H9 (cell line): ENCODE measurements at regions not wholly inside any gene's neighbourhood (a gene's known extent, or its start where the extent isn't known, plus 50 kb on each side); places are given as distances from the start of the nearest gene placed in this dataset.

Experiments used
- DNase-seq: peaks from one replicate; pipeline ENCODE4 v3.0.0-alpha.2; 2017
- H2AFZ ChIP-seq: one replicate; pipeline ENCODE4 v1.6.1; 2013; ENCODE audit warnings: mild to moderate bottlenecking, low read length, control low read depth, moderate library complexity
- H2AK5ac ChIP-seq: 2 replicates; pipeline ENCODE4 v1.6.1; 2013; ENCODE audit warnings: low read length, control low read depth, mixed read lengths; ENCODE audit not compliant: insufficient read length
- H2BK120ac ChIP-seq: one replicate; pipeline ENCODE4 v1.6.1; 2013; ENCODE audit warnings: low read depth, mild to moderate bottlenecking, low read length, control low read depth, inconsistent platforms; ENCODE audit not compliant: poor library complexity, severe bottlenecking
- H2BK12ac ChIP-seq: 2 replicates; pipeline ENCODE4 v1.6.1; 2013; ENCODE audit warnings: low read length, control low read depth, mixed read lengths, low read depth; ENCODE audit not compliant: insufficient read length
- H2BK15ac ChIP-seq: 2 replicates; pipeline ENCODE4 v1.6.1; 2013; ENCODE audit warnings: low read depth, low read length, control low read depth
- H2BK20ac ChIP-seq: one replicate; pipeline ENCODE4 v1.6.1; 2013; ENCODE audit warnings: low read depth, mild to moderate bottlenecking, low read length, control low read depth, inconsistent platforms; ENCODE audit not compliant: poor library complexity, severe bottlenecking
- H2BK5ac ChIP-seq: 2 replicates; pipeline ENCODE4 v1.6.1; 2013; ENCODE audit warnings: low read length, control low read depth, mixed read lengths; ENCODE audit not compliant: insufficient read length
- H3K14ac ChIP-seq: 2 replicates; pipeline ENCODE4 v1.6.1; 2013; ENCODE audit warnings: low read length, control low read depth; ENCODE audit not compliant: insufficient read depth
- H3K18ac ChIP-seq: 2 replicates; pipeline ENCODE4 v1.6.1; 2013; ENCODE audit warnings: low read depth, mild to moderate bottlenecking, mixed read lengths, low read length, control low read depth; ENCODE audit not compliant: insufficient read length
- H3K23ac ChIP-seq: 2 replicates; pipeline ENCODE4 v1.6.1; 2013; ENCODE audit warnings: low read length, control low read depth, mixed read lengths, low read depth; ENCODE audit not compliant: insufficient read length
- H3K23me2 ChIP-seq: 2 replicates; pipeline ENCODE4 v1.6.1; 2013; ENCODE audit warnings: low read depth, mild to moderate bottlenecking, mixed read lengths, low read length, control low read depth; ENCODE audit not compliant: insufficient read length, poor library complexity, severe bottlenecking
- H3K27ac ChIP-seq: 2 replicates; pipeline ENCODE4 v1.5.1; 2013; ENCODE audit warnings: low read length, control low read depth, mixed read lengths, low read depth; ENCODE audit not compliant: insufficient read length
- H3K27me3 ChIP-seq: 2 replicates; pipeline ENCODE4 v1.6.1; 2013; ENCODE audit warnings: low read length, control low read depth, inconsistent platforms; ENCODE audit not compliant: insufficient read depth
- H3K4ac ChIP-seq: 2 replicates; pipeline ENCODE4 v1.6.1; 2013; ENCODE audit warnings: low read depth, mild to moderate bottlenecking, control low read depth, inconsistent platforms, low read length, moderate library complexity
- H3K4me1 ChIP-seq: 2 replicates; pipeline ENCODE4 v1.6.1; 2013; ENCODE audit warnings: low read length, control low read depth, inconsistent platforms; ENCODE audit not compliant: insufficient read depth
- H3K4me2 ChIP-seq: 2 replicates; pipeline ENCODE4 v1.6.1; 2013; ENCODE audit warnings: low read length, control low read depth, mixed read lengths; ENCODE audit not compliant: insufficient read length, insufficient read depth
- H3K56ac ChIP-seq: 2 replicates; pipeline ENCODE4 v1.6.1; 2013; ENCODE audit warnings: low read depth, mild to moderate bottlenecking, mixed read lengths, low read length, control low read depth; ENCODE audit not compliant: insufficient read length
- H3K79me1 ChIP-seq: 2 replicates; pipeline ENCODE4 v1.6.1; 2013; ENCODE audit warnings: low read depth, mild to moderate bottlenecking, moderate library complexity, low read length, control low read depth, inconsistent platforms; ENCODE audit not compliant: insufficient read depth, poor library complexity, severe bottlenecking
- H3K79me2 ChIP-seq: 2 replicates; pipeline ENCODE4 v1.6.1; 2013; ENCODE audit warnings: low read length, control low read depth, inconsistent platforms; ENCODE audit not compliant: insufficient read depth
- H3K9ac ChIP-seq: 2 replicates; pipeline ENCODE4 v1.6.1; 2013; ENCODE audit warnings: low read length, control low read depth, mixed read lengths; ENCODE audit not compliant: insufficient read length; ENCODE audit errors: extremely low read depth
- H3K9me3 ChIP-seq: one replicate; pipeline ENCODE4 v1.6.1; 2013; ENCODE audit warnings: low read depth, low read length, inconsistent platforms; ENCODE audit not compliant: control insufficient read depth
- H3T11ph ChIP-seq: one replicate; pipeline ENCODE4 v1.6.1; 2013; ENCODE audit warnings: mild to moderate bottlenecking, low read length, control low read depth, inconsistent platforms
- H4K20me1 ChIP-seq: one replicate; pipeline ENCODE4 v1.6.1; 2013; ENCODE audit not compliant: control insufficient read depth, insufficient read length, insufficient read depth
- H4K5ac ChIP-seq: 2 replicates; pipeline ENCODE4 v1.6.1; 2013; ENCODE audit warnings: low read depth, mild to moderate bottlenecking, mixed read lengths, low read length, control low read depth; ENCODE audit not compliant: insufficient read length
- H4K8ac ChIP-seq: replicated peaks from 2 replicates; pipeline ENCODE4 v1.6.1; 2013; ENCODE audit warnings: low read length, control low read depth, mixed read lengths, low read depth; ENCODE audit not compliant: insufficient read length
- H4K91ac ChIP-seq: 2 replicates; pipeline ENCODE4 v1.6.1; 2013; ENCODE audit warnings: low read depth, mild to moderate bottlenecking, moderate library complexity, mixed read lengths, low read length, control low read depth; ENCODE audit not compliant: insufficient read length
- H3K27ac Mint-ChIP-seq, 3 experiments: 2 replicates in 2 of 3; 3 replicates in 1 of 3; pipeline ENCODE4 v1.8.0; 2020 to 2021; ENCODE audit warnings: mixed read lengths in 3 of 3, mild to moderate bottlenecking in 1 of 3, moderate library complexity in 1 of 3
- H3K27me3 Mint-ChIP-seq: 2 replicates; pipeline ENCODE4 v1.8.0; 2021; ENCODE audit warnings: low read depth, mild to moderate bottlenecking, moderate library complexity, mixed read lengths
- H3K36me3 Mint-ChIP-seq, 3 experiments: 2 replicates in 2 of 3; 3 replicates in 1 of 3; pipeline ENCODE4 v1.8.0; 2020 to 2021; ENCODE audit warnings: low read depth in 3 of 3, mixed read lengths in 3 of 3; ENCODE audit not compliant: insufficient read depth in 1 of 3
- H3K4me1 Mint-ChIP-seq, 2 experiments: 2 replicates each; pipeline ENCODE4 v1.8.0; 2020; ENCODE audit warnings: mixed read lengths in 2 of 2
- H3K4me3 Mint-ChIP-seq, 2 experiments: 2 replicates in 1 of 2; 3 replicates in 1 of 2; pipeline ENCODE4 v1.8.0; 2020 to 2021; ENCODE audit warnings: mild to moderate bottlenecking in 2 of 2, mixed read lengths in 2 of 2, moderate library complexity in 1 of 2
- H3K9me3 Mint-ChIP-seq, 2 experiments: 2 replicates in 1 of 2; 3 replicates in 1 of 2; pipeline ENCODE4 v1.8.0; 2020; ENCODE audit warnings: mild to moderate bottlenecking in 2 of 2, mixed read lengths in 2 of 2, moderate library complexity in 1 of 2
- WGBS: extraction: QIAGEN DNeasy Blood & Tissue Kit; methylation state at CpG from one replicate; pipeline ENCODE4 v1.1.7; 2013; ENCODE audit warnings: missing lambda C conversion rate, low lambda C conversion rate, mixed read lengths; ENCODE audit not compliant: insufficient read length; ENCODE audit errors: extremely low coverage; 5-methylcytosine and 5-hydroxymethylcytosine counted together
- TF ChIP-seq, protein P1 (sequence below): fragments of 200-600 bp; sonication (generic); conservative IDR thresholded peaks from 3 replicates; pipeline ENCODE4 v1.8.0; 2021; ENCODE audit warnings: antibody characterized with exemption, mild to moderate bottlenecking

DNA sequence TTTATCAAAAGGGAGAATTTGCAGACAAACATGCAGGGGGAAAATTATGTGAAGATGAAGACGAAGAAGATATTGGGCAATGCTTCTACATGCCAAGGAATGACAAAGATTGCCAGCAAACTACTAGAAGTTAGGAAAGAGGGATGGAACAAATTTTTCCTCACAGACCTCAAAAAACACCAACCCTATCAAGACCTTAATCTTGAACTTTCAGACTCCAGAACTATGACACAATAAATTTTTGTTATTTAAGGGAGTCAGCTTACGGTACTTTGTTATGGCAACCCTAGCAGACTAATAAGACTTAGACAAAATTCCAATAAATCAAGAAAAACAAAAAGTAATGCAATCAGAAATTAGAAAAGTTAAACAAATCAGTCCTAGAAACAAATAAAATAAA is 280.0 kb upstream of the GNAI1 start:
- Histone ChIP-seq H3K23ac (no peak overlapping the region), H2BK15ac (no peak overlapping the region), H3K27me3 (no peaks in the 10 kb centered on the region), H3K14ac (no peak overlapping the region), H3K79me1 (no peaks in the 10 kb centered on the region), H3K9me3 (no peaks in the 10 kb centered on the region), H3K18ac (no peak overlapping the region), H2AFZ (no peak overlapping the region), H3K27ac (no peak overlapping the region), H4K91ac (no peak overlapping the region), H3K4me1 (no peaks in the 10 kb centered on the region), H3K4me2 (no peak overlapping the region), H3K9ac (no peak overlapping the region), H4K20me1 (no peaks in the 10 kb centered on the region), H3K23me2 (no peaks in the 10 kb centered on the region), H2BK20ac (no peak overlapping the region), H3K56ac (no peak overlapping the region), H2BK5ac (no peak overlapping the region), H3K4ac (no peak overlapping the region), H4K5ac (no peak overlapping the region), H3T11ph (no peak overlapping the region), H2BK120ac (no peak overlapping the region), H2AK5ac (no peak overlapping the region), H3K79me2 (no peaks in the 10 kb centered on the region), H4K8ac (no peak overlapping the region), H2BK12ac (no peak overlapping the region)
- no peaks in the 10 kb centered on the region for H3K36me3 Mint-ChIP-seq
- DNase-seq = no peak
- whole genome bisulfite sequencing = no CpG with 5 or more reads among the region's 2 CpGs
- TF ChIP-seq, protein P1, sequence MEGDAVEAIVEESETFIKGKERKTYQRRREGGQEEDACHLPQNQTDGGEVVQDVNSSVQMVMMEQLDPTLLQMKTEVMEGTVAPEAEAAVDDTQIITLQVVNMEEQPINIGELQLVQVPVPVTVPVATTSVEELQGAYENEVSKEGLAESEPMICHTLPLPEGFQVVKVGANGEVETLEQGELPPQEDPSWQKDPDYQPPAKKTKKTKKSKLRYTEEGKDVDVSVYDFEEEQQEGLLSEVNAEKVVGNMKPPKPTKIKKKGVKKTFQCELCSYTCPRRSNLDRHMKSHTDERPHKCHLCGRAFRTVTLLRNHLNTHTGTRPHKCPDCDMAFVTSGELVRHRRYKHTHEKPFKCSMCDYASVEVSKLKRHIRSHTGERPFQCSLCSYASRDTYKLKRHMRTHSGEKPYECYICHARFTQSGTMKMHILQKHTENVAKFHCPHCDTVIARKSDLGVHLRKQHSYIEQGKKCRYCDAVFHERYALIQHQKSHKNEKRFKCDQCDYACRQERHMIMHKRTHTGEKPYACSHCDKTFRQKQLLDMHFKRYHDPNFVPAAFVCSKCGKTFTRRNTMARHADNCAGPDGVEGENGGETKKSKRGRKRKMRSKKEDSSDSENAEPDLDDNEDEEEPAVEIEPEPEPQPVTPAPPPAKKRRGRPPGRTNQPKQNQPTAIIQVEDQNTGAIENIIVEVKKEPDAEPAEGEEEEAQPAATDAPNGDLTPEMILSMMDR = no peak
- H3K4me3 Mint-ChIP-seq = no peak overlapping the region
- no peaks in the 10 kb centered on the region; the same call in 1 of the 2 replicates for H3K27me3 Mint-ChIP-seq
- H3K27ac Mint-ChIP-seq = no peak overlapping the region
- no peaks in the 10 kb centered on the region for H3K4me1 Mint-ChIP-seq
- no peaks in the 10 kb centered on the region for H3K9me3 Mint-ChIP-seq
